HT-29 (cell line): ENCODE measurements at regions not wholly inside any gene's neighbourhood (a gene's known extent, or its start where the extent isn't known, plus 50 kb on each side); places are given as distances from the start of the nearest gene placed in this dataset.
"Not testable (repeated sequence)": the region's sequence is repeated elsewhere in the genome, so short reads cannot be mapped to it uniquely, and the experiment has no call there.

Experiments
- DNase-seq: peaks from one replicate; pipeline ENCODE4 v3.0.0-alpha.2; 2015; ENCODE audit warnings: low spot score

GRCh38 chr6:145267076-145267867 lies 468.0 kb downstream of the EPM2A start:
- DNase-seq: no peak

DNA sequence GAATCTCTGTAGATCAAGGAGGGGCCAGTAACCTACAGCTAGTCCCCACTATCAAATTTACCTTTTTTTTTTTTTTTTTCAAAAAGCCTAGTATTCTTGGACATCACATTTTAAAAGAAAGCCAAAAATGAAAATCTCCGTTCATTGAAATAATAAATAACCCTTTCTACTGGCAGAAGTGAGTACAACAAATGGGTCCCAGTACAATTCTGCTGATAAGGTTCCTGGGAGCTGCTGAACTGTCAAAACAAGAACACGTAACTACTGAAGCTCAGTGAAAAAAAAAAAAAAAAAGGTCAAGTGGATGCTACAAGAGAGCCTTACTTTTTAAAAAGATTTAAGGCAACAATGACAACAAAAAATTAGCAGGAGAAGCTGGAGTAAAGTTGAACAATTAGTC lies 464.9 kb downstream of the EPM2A start:
- DNase-seq: no peak

DNA sequence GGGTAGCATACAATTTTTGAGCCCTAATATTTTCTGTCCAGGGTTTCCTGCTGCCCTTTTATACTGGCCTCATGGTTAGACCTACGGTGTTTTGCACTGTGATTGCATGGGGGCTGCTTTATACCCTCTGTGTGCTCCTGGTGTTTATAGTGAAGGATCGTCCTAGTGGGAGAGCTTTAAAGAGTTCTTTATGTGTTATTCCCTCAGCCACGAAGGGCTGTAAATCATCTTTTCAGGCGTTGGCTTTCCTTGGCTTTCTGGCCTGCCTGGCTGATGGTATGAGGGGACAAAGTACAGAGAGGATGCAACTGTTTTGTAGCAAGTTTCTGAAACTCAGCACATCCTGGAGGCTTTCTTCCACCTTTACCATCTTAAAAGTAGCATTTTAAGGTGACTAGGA lies 464.3 kb downstream of the EPM2A start:
- no peak for DNase-seq

DNA sequence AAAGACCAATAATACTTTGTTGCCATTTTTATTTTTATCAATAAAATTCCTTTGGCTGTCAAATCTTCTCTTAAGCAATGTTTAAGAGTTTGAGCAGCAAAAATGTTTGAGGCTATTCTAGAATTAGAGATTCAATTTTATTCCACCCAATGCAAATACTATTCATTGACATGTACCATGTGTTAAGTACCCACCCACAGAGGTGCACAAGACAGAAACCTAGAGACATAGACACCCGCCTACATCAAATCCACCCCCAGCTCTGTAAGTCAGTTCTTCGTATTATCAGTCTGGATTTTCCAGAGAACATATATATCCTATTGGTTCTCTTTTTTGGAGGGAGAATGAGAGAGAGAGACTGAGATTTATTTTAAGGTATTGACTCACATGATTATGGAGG lies 463.7 kb downstream of the EPM2A start:
- no peak for DNase-seq

- no peak for DNase-seq
Measured at GRCh38 chr6:145272246-145272645, 463.1 kb downstream of the EPM2A start.

DNA sequence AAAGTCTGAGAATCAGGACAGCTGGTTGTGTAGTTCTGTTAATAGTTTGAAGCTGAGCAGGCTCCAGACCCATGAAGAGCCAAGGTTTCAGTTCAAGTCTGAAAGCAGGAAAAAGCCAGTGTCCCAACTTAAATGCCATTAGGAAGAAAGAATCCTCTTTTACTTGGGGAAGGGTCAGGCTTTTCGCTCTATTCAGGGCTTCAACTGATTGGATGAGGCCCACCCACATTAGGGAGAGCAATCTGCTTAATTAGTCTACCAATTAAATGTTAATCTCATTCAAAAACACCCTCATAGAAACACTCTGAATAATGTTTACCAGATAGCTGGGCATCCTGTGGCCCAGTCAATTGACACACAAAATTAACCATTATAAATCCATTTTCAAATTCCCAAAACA lies 462.2 kb downstream of the EPM2A start:
- DNase-seq: no peak

- DNase-seq: no peak
Measured at GRCh38 chr6:145274083-145274482, 461.2 kb downstream of the EPM2A start.

GRCh38 chr6:145275019-145275418 lies 460.3 kb downstream of the EPM2A start:
- no peak for DNase-seq

GRCh38 chr6:145275787-145276186 lies 459.5 kb downstream of the EPM2A start:
- DNase-seq: no peak

DNA sequence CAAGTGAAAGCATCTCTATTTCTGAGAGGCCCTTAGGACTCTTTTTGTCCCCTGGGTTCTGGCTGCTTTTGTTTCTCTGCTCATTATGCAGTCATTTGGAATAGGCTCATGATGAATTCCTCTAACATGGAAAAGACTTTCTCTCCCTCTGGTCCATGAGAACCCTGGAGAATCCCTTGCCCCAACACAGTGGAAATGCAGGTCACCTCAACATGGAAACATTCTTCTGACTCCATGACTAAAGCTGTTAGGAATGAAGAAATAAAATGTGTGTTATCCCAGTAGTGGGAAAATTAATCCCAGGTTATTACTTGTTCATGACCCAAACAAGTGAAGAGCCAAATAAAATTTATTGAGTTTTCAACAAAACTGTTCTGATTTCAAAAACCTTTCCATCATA lies 458.6 kb downstream of the EPM2A start:
- no peak for DNase-seq

DNA sequence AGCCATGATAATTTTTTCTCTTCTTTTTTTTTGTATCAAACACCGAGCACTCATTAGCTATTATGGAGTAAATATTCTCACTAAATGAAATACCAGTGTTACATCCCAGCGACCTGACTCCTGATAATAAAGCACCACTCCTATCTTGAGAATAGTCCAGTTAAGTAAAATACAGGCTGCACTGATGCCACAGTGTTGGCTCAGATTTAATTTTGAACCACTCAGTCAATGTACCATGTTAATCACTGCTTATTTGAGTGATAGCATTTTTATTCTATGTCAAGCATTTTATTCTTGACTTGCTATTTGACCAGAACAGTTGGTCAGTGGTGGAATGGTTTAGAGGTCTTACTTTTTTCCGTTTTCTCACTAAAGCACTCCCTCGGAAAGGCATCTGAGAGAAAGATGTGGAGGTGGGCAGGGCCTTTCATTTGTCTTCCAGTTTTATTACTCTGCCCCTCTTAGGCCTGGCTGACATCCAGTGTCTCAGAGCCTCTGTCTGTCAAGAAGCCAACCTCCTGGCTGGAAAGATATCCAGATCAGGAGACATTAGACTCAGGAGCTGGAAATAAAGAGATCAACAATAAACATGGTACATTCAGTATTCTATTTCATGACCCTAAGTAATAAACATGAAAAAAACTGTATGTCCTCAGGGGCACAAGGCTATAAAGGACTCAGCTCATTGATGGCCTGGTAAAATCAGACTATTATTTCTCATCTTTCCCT lies 457.8 kb downstream of the EPM2A start:
- DNase-seq: no peak

- DNase-seq: no peak
Measured at GRCh38 chr6:145278163-145278807, 457.0 kb downstream of the EPM2A start.

- DNase-seq: no peak
Measured at GRCh38 chr6:145279551-145279950, 455.8 kb downstream of the EPM2A start.

GRCh38 chr6:145279993-145280392 lies 455.3 kb downstream of the EPM2A start:
- DNase-seq: no peak

DNA sequence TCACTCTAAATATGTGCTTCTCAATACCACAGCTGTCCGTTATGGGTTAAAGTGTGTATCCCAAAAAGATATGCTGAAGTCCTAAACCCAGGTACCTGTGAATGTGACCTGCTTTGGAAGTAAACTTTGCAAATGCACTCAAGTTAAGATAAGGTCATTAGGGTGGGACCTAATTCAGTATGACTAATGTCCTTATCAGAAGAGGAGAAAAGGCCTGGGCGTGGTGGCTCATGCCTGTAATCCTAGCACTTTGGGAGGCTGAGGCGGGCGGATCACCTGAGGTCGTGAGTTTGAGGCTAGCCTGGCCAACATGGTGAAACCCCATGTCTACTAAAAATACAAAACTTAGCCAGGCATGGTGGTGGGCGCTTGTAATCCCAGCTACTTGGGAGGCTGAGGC lies 452.1 kb downstream of the EPM2A start:
- not testable (repeated sequence) for DNase-seq

DNA sequence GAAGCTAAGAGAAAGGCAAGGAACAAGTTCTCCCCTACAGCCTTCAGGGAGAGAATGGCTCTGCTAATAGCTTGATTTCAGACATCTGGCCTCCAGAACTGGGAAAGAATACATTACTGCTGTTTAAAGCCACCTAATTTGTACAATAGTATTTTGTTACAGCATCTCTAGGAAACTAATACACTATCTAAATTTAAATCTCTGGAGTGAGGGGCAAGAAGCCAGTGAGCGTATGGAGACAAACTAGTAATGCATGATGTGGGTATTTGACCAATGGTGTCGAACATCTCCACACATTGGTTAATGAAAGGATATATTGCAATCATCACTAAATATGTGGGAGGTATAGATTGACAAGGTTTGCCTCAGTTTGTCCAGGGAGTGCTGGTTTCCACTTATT lies 451.5 kb downstream of the EPM2A start:
- DNase-seq: no peak

DNA sequence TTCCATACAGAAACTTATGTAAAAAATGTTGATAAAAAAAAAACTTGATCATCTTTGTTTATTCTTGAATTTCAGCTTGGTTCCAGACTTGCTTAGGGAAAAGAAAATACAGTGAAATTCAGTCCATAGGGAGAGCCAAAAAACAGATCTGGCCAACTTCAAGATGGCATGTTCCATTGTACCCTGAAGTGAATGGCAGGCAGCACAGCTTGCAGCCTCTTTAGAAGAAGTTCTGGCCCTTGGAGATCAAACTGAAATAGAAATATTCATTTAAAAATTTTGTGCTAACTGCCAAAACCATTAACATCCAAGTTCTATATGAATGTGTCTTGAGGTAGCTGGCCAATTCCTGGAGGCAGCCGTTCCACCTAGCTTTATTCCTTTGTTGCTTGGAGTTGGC lies 448.4 kb downstream of the EPM2A start:
- no peak for DNase-seq

- no peak for DNase-seq
Measured at GRCh38 chr6:145289573-145289972, 445.7 kb downstream of the EPM2A start.

DNA sequence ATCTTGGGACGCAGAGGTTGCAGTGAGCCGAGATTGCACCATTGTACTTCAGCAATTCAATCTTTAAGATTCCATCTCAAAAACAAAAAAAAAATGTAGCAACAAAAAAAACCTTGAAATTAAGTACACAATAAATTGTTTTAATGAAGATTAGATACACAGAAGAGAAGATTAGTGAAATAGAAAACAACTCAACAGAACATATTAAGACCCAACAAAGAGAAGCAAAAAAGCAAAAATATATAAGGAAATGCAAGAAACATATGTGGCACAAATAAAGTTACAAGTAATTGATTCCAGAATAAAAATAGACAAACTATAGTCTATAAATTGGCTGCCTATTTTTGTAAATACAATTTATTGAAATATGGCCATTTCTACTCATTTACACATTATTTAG lies 445.2 kb downstream of the EPM2A start:
- DNase-seq: no peak

DNA sequence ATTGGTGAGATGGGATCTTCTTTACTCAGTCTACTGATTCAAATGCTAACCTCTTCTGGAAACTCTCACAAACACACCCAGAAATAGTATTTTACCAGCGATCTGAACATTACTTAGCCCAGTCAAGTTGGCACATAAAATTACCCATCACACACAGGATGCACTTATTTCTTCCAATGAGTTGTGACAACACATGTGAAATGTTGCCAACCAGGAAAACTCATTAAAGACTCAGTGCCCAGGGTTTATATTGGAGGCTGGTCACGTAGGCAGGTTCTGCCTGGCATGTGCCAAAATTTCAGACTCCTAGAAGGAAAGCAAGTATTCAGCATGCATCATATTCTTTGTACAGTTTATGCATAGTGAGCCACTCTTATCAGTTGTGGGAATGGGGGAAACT lies 443.3 kb downstream of the EPM2A start:
- DNase-seq: no peak

GRCh38 chr6:145294942-145295341 lies 440.4 kb downstream of the EPM2A start:
- DNase-seq: no peak

GRCh38 chr6:145295746-145296145 lies 439.6 kb downstream of the EPM2A start:
- no peak for DNase-seq

DNA sequence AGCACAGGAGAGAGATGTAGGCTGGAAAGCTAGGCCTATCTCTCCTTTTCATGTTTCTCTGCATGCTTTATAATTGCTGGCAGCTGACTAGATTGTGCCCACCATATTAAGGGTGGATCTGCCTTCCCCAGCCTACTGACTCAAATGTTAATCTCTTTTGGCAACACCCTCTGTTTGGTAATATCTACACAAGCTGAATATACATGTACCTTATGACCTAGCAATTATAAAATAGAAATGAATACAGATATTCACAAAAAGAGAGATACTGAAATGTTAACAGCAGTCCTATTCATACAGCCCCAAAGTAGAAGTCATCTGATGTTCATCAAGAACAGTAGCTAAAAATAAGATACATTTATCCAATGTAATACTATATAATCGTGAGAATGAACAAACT lies 429.6 kb downstream of the EPM2A start:
- no peak for DNase-seq
